ENCODE measurements at regions not wholly inside any gene's neighbourhood (a gene's known extent, or its start where the extent isn't known, plus 50 kb on each side); places are given as distances from the start of the nearest gene placed in this dataset.
"Not testable (repeated sequence)": the region's sequence is repeated elsewhere in the genome, so short reads cannot be mapped to it uniquely, and the experiment has no call there.

DNA sequence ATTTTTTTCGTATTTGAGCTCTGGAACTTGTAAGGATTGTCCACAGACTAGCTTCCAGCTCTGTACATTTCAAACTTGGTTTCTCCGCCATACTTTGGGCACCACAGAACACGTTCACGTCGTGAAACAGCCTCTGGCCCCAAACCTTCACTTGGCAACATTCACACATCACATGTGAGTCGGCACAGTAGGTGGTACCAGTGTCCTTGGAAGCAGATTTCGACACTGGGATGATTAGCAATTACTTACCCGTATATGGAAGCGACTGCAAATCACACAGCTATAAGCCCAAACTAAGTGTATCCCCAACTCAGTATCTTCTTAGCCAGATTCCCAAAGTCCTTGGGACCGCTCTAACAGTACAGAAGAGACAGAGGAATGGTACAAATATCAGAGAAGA, 60.2 kb downstream of the MAFB start:
- no peak for DNase-seq (ENCODE audit: low spot score)
- no peak for TF ChIP-seq CTCF (IDR thresholded peaks at IDR 0.05; ENCODE audit: borderline replicate concordance, control extremely low read depth, extremely low read depth, insufficient read depth, missing control alignments)
- in situ Hi-C loops (cut with MboI; ENCODE audit: low sequenced_read_pairs, unreplicated experiment) = no loop called here

- DNase-seq (ENCODE audit: low spot score); in situ Hi-C loops (cut with MboI; ENCODE audit: low sequenced_read_pairs, unreplicated experiment): not testable (repeated sequence)
Observed at GRCh38 chr20:40619053-40619452, 70.0 kb downstream of the MAFB start.

- no peak for TF ChIP-seq CTCF (IDR thresholded peaks at IDR 0.05; ENCODE audit: borderline replicate concordance, control extremely low read depth, extremely low read depth, insufficient read depth, missing control alignments)
- in situ Hi-C loops (cut with MboI; ENCODE audit: low sequenced_read_pairs, unreplicated experiment) = no loop called here
- no peak for DNase-seq (ENCODE audit: low spot score)
Observed at GRCh38 chr20:40617594-40617993, 71.4 kb downstream of the MAFB start.

GRCh38 chr20:40612837-40613236, 76.2 kb downstream of the MAFB start:
- in situ Hi-C loops (cut with MboI; ENCODE audit: low sequenced_read_pairs, unreplicated experiment) = no loop called here

GRCh38 chr20:40612247-40612646, 76.8 kb downstream of the MAFB start:
- DNase-seq (ENCODE audit: low spot score) = no peak
- in situ Hi-C loops (cut with MboI; ENCODE audit: low sequenced_read_pairs, unreplicated experiment) = no loop called here
- TF ChIP-seq CTCF (IDR thresholded peaks at IDR 0.05; ENCODE audit: borderline replicate concordance, control extremely low read depth, extremely low read depth, insufficient read depth, missing control alignments) = no peak

More at GRCh38 chr20:40612837-40613236, 76.2 kb downstream of the MAFB start:
- TF ChIP-seq CTCF (IDR thresholded peaks at IDR 0.05; ENCODE audit: borderline replicate concordance, control extremely low read depth, extremely low read depth, insufficient read depth, missing control alignments) = no peak
- DNase-seq (ENCODE audit: low spot score) = no peak

DNA sequence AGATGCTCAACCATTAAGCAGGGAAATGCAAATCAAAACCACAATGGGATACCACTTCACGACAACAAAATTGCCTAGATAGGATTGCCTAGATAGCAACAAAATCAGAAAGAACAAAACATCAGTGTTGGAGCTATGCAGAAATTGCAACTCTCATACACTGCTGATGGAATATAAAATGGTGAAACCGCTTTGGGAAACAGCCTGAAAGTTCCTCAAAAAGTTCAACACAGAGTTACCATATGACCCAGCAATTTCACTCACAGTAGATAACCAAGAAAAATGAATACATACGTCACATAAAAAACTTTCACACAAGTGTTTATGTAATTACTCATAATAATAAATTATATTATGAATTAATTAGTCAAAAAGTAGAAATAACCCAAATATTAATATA, 78.3 kb downstream of the MAFB start:
- TF ChIP-seq CTCF (IDR thresholded peaks at IDR 0.05; ENCODE audit: borderline replicate concordance, control extremely low read depth, extremely low read depth, insufficient read depth, missing control alignments) = no peak
- DNase-seq (ENCODE audit: low spot score) = no peak
- in situ Hi-C loops (cut with MboI; ENCODE audit: low sequenced_read_pairs, unreplicated experiment) = no loop called here

- DNase-seq (ENCODE audit: low spot score) = no peak
- in situ Hi-C loops (cut with MboI; ENCODE audit: low sequenced_read_pairs, unreplicated experiment) = no loop called here
- TF ChIP-seq CTCF (IDR thresholded peaks at IDR 0.05; ENCODE audit: borderline replicate concordance, control extremely low read depth, extremely low read depth, insufficient read depth, missing control alignments) = no peak
Observed at GRCh38 chr20:40607927-40608326, 81.1 kb downstream of the MAFB start.
